Testis (tissue), 2 donors: ENCODE measurements at regions not wholly inside any gene's neighbourhood (a gene's known extent, or its start where the extent isn't known, plus 50 kb on each side); places are given as distances from the start of the nearest gene placed in this dataset.

Experiments used
- CTCF ChIP-seq, 3 experiments: fragments of 450-650 bp in 2 of 3; fragments of 200-600 bp in 1 of 3; sonication (generic) in 1 of 3; IDR thresholded peaks; one replicate each; pipeline ENCODE4 v1.5.1; 2016 to 2019; ENCODE audit warnings: antibody characterized with exemption in 3 of 3, mild to moderate bottlenecking in 2 of 3, moderate library complexity in 1 of 3
- POLR2A ChIP-seq: fragments of 450-650 bp; IDR thresholded peaks from one replicate; pipeline ENCODE4 v1.6.1; 2017; ENCODE audit warnings: antibody characterized with exemption, mild to moderate bottlenecking, moderate library complexity

GRCh38 chr9:84054341-84055010, 73.9 kb downstream of the RMI1 start:
- TF ChIP-seq CTCF (IDR thresholded peaks at IDR 0.05) (no peak), POLR2A (no peak)
